ENCODE measurements at regions not wholly inside any gene's neighbourhood (a gene's known extent, or its start where the extent isn't known, plus 50 kb on each side); places are given as distances from the start of the nearest gene placed in this dataset.

GRCh38 chr12:115456946-115457689, 773.1 kb upstream of the TBX3 start:
- H3K9me3 ChIP-seq (ENCODE audit: low read length) = no peaks in the 10 kb centered on the region
- no peaks in the 10 kb centered on the region for H3K4me1 ChIP-seq (ENCODE audit: low read length)
- no peak overlapping the region for H2AFZ ChIP-seq (ENCODE audit: low read length)
- H3K4me2 ChIP-seq (ENCODE audit: low read depth, low read length, poor library complexity, severe bottlenecking) = no peak overlapping the region
- peak; percentile 43 for DNase-seq
- H3K4me3 ChIP-seq (ENCODE audit: low read length) = no peak overlapping the region
- no peaks in the 10 kb centered on the region for H3K27me3 ChIP-seq (ENCODE audit: low read length)
- H3K36me3 ChIP-seq (ENCODE audit: insufficient read depth, low read length) = no peaks in the 10 kb centered on the region
- no peak overlapping the region for H3K9ac ChIP-seq (ENCODE audit: low read length)
- no peaks in the 10 kb centered on the region for H3K9me2 ChIP-seq (replicated peaks; ENCODE audit: insufficient read depth, low read length)
- no peak overlapping the region for H3K27ac ChIP-seq (ENCODE audit: low read length)
- no peaks in the 10 kb centered on the region for H4K20me1 ChIP-seq (ENCODE audit: insufficient read depth, low read depth, low read length)
- no peaks in the 10 kb centered on the region for H3K79me2 ChIP-seq (ENCODE audit: low read length)

DNA sequence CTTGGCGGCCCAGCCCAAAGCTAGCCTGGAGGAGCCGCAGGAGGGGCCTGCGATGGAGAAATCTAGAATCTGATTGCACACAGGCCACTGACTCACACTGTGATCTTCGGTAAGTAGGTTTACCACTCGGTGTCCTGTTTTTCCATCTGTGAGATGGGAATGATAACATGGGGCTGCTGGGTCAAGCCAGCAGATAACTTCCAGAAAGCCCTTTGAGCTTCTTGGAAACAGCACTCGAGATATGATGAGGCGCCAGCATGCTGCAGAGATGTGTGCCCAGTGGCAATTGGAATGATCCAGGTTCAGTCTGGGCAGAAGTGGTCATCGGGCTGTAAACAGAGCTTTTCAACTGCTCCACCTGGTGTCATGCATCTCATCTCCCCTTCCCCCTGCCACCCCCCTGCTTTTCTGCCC, 771.3 kb upstream of the TBX3 start:
- Histone ChIP-seq H4K20me1 (ENCODE audit: insufficient read depth, low read depth, low read length) (no peaks in the 10 kb centered on the region), H2AFZ (ENCODE audit: low read length) (no peak overlapping the region), H3K4me3 (ENCODE audit: low read length) (no peak overlapping the region), H3K27me3 (ENCODE audit: low read length) (no peaks in the 10 kb centered on the region), H3K9ac (ENCODE audit: low read length) (no peak overlapping the region), H3K4me2 (ENCODE audit: low read depth, low read length, poor library complexity, severe bottlenecking) (no peak overlapping the region), H3K79me2 (ENCODE audit: low read length) (no peaks in the 10 kb centered on the region), H3K27ac (ENCODE audit: low read length) (no peak overlapping the region), H3K9me2 (replicated peaks; ENCODE audit: insufficient read depth, low read length) (no peaks in the 10 kb centered on the region), H3K4me1 (ENCODE audit: low read length) (no peaks in the 10 kb centered on the region), H3K36me3 (ENCODE audit: insufficient read depth, low read length) (no peaks in the 10 kb centered on the region), H3K9me3 (ENCODE audit: low read length) (no peaks in the 10 kb centered on the region)
- DNase-seq = no peak

GRCh38 chr12:115452751-115453281, 768.8 kb upstream of the TBX3 start:
- Histone ChIP-seq H3K9me3 (ENCODE audit: low read length) (no peaks in the 10 kb centered on the region), H3K4me2 (ENCODE audit: low read depth, low read length, poor library complexity, severe bottlenecking) (no peak overlapping the region)

GRCh38 chr12:115451780-115452736, 768.1 kb upstream of the TBX3 start:
- DNase-seq = no peak
- Histone ChIP-seq H2AFZ (ENCODE audit: low read length) (no peak overlapping the region), H3K9me3 (ENCODE audit: low read length) (no peaks in the 10 kb centered on the region), H3K79me2 (ENCODE audit: low read length) (no peaks in the 10 kb centered on the region), H3K27me3 (ENCODE audit: low read length) (no peaks in the 10 kb centered on the region), H3K27ac (ENCODE audit: low read length) (no peak overlapping the region), H3K4me2 (ENCODE audit: low read depth, low read length, poor library complexity, severe bottlenecking) (no peak overlapping the region), H3K9ac (ENCODE audit: low read length) (no peak overlapping the region), H3K4me1 (ENCODE audit: low read length) (no peaks in the 10 kb centered on the region), H4K20me1 (ENCODE audit: insufficient read depth, low read depth, low read length) (no peaks in the 10 kb centered on the region), H3K36me3 (ENCODE audit: insufficient read depth, low read length) (no peaks in the 10 kb centered on the region), H3K4me3 (ENCODE audit: low read length) (no peak overlapping the region), H3K9me2 (replicated peaks; ENCODE audit: insufficient read depth, low read length) (no peaks in the 10 kb centered on the region)

More at GRCh38 chr12:115452751-115453281, 768.8 kb upstream of the TBX3 start:
- no peak for DNase-seq
- Histone ChIP-seq H3K4me1 (ENCODE audit: low read length) (no peaks in the 10 kb centered on the region), H3K9me2 (replicated peaks; ENCODE audit: insufficient read depth, low read length) (no peaks in the 10 kb centered on the region), H3K79me2 (ENCODE audit: low read length) (no peaks in the 10 kb centered on the region), H2AFZ (ENCODE audit: low read length) (no peak overlapping the region), H3K27ac (ENCODE audit: low read length) (no peak overlapping the region), H3K36me3 (ENCODE audit: insufficient read depth, low read length) (no peaks in the 10 kb centered on the region), H3K4me3 (ENCODE audit: low read length) (no peak overlapping the region), H4K20me1 (ENCODE audit: insufficient read depth, low read depth, low read length) (no peaks in the 10 kb centered on the region), H3K9ac (ENCODE audit: low read length) (no peak overlapping the region), H3K27me3 (ENCODE audit: low read length) (no peaks in the 10 kb centered on the region)

DNA sequence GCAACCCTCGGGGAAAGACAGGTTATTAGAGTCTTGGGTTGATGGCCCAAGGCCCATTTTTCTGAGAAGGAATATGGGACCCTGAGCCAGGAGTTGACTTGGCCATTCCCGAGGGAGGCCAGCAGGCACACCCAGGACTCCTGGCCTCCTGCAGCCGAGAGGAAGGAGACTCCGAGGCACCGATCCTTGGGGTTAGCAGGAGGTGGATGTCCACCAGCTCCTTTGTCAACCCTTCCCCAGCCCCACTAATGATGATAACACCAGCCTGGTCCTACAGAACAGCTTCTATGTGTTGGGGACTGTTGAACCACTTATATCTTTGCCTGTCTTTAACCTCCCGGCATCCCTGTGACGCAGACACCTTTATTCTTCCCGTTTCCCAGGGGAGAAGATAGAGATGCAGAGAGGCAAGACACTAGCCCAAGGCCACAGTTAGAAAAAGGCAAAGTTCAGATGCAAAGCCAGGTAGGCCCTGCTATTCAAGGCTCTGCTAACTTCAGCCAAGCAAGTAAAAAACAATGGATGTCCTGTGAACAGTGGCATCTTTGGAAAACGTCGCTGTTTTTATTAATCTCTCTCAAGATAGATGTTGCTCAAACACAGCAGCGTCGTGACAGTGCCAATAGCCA, 767.3 kb upstream of the TBX3 start:
- H3K4me1 ChIP-seq (ENCODE audit: low read length) = no peaks in the 10 kb centered on the region
- no peak for DNase-seq
- H3K36me3 ChIP-seq (ENCODE audit: insufficient read depth, low read length) = no peaks in the 10 kb centered on the region
- H3K79me2 ChIP-seq (ENCODE audit: low read length) = no peaks in the 10 kb centered on the region
- no peaks in the 10 kb centered on the region for H3K9me3 ChIP-seq (ENCODE audit: low read length)
- H3K27ac ChIP-seq (ENCODE audit: low read length) = no peak overlapping the region
- no peaks in the 10 kb centered on the region for H3K27me3 ChIP-seq (ENCODE audit: low read length)
- H3K4me3 ChIP-seq (ENCODE audit: low read length) = no peak overlapping the region
- no peak overlapping the region for H2AFZ ChIP-seq (ENCODE audit: low read length)
- H3K4me2 ChIP-seq (ENCODE audit: low read depth, low read length, poor library complexity, severe bottlenecking) = no peak overlapping the region
- no peaks in the 10 kb centered on the region for H3K9me2 ChIP-seq (replicated peaks; ENCODE audit: insufficient read depth, low read length)
- no peaks in the 10 kb centered on the region for H4K20me1 ChIP-seq (ENCODE audit: insufficient read depth, low read depth, low read length)
- H3K9ac ChIP-seq (ENCODE audit: low read length) = no peak overlapping the region

- Histone ChIP-seq H3K27me3 (ENCODE audit: low read length) (no peaks in the 10 kb centered on the region), H3K4me1 (ENCODE audit: low read length) (no peaks in the 10 kb centered on the region), H3K4me2 (ENCODE audit: low read depth, low read length, poor library complexity, severe bottlenecking) (no peak overlapping the region), H3K79me2 (ENCODE audit: low read length) (no peaks in the 10 kb centered on the region), H3K9me2 (replicated peaks; ENCODE audit: insufficient read depth, low read length) (no peaks in the 10 kb centered on the region), H3K27ac (ENCODE audit: low read length) (no peak overlapping the region), H3K9ac (ENCODE audit: low read length) (no peak overlapping the region), H3K36me3 (ENCODE audit: insufficient read depth, low read length) (no peaks in the 10 kb centered on the region), H3K4me3 (ENCODE audit: low read length) (no peak overlapping the region), H4K20me1 (ENCODE audit: insufficient read depth, low read depth, low read length) (no peaks in the 10 kb centered on the region), H3K9me3 (ENCODE audit: low read length) (no peaks in the 10 kb centered on the region), H2AFZ (ENCODE audit: low read length) (no peak overlapping the region)
- no peak for DNase-seq
Measured at GRCh38 chr12:115450710-115451109, 766.7 kb upstream of the TBX3 start.

DNA sequence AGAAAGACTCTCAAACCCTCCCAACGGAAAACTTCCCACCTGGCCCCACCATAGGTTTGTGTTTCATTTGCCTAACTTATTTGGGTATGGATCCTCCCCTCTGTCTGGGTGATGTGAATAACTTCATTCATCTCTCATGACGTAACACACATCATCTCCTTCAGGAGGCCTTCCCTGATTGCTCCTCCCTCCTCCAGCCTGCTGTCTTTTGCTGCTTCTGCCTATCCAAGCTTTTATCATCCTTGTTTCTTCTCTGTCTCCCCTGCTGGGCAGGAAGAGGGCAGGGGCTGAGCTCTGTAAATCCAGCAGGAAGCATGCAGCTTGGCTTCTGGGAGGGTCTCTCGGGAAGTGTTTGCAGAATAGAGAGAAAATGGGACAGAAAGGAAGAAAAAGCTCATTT, 766.0 kb upstream of the TBX3 start:
- H3K4me3 ChIP-seq (ENCODE audit: low read length) = no peak overlapping the region
- H3K4me2 ChIP-seq (ENCODE audit: low read depth, low read length, poor library complexity, severe bottlenecking) = no peak overlapping the region
- H3K79me2 ChIP-seq (ENCODE audit: low read length) = no peaks in the 10 kb centered on the region
- no peaks in the 10 kb centered on the region for H3K4me1 ChIP-seq (ENCODE audit: low read length)
- no peak for DNase-seq
- H3K9me3 ChIP-seq (ENCODE audit: low read length) = no peaks in the 10 kb centered on the region
- H4K20me1 ChIP-seq (ENCODE audit: insufficient read depth, low read depth, low read length) = no peaks in the 10 kb centered on the region
- no peak overlapping the region for H3K9ac ChIP-seq (ENCODE audit: low read length)
- H3K36me3 ChIP-seq (ENCODE audit: insufficient read depth, low read length) = no peaks in the 10 kb centered on the region
- H2AFZ ChIP-seq (ENCODE audit: low read length) = no peak overlapping the region
- H3K27ac ChIP-seq (ENCODE audit: low read length) = no peak overlapping the region
- no peaks in the 10 kb centered on the region for H3K27me3 ChIP-seq (ENCODE audit: low read length)
- no peaks in the 10 kb centered on the region for H3K9me2 ChIP-seq (replicated peaks; ENCODE audit: insufficient read depth, low read length)

GRCh38 chr12:115449526-115449925, 765.6 kb upstream of the TBX3 start:
- Histone ChIP-seq H3K4me1 (ENCODE audit: low read length) (no peaks in the 10 kb centered on the region), H4K20me1 (ENCODE audit: insufficient read depth, low read depth, low read length) (no peaks in the 10 kb centered on the region), H3K9ac (ENCODE audit: low read length) (no peak overlapping the region), H3K9me3 (ENCODE audit: low read length) (no peaks in the 10 kb centered on the region), H2AFZ (ENCODE audit: low read length) (no peak overlapping the region), H3K4me3 (ENCODE audit: low read length) (no peak overlapping the region), H3K36me3 (ENCODE audit: insufficient read depth, low read length) (no peaks in the 10 kb centered on the region), H3K27me3 (ENCODE audit: low read length) (no peaks in the 10 kb centered on the region), H3K27ac (ENCODE audit: low read length) (no peak overlapping the region), H3K79me2 (ENCODE audit: low read length) (no peaks in the 10 kb centered on the region), H3K4me2 (ENCODE audit: low read depth, low read length, poor library complexity, severe bottlenecking) (no peak overlapping the region), H3K9me2 (replicated peaks; ENCODE audit: insufficient read depth, low read length) (no peaks in the 10 kb centered on the region)
- no peak for DNase-seq

Data from Karpas-422 (cell line).